ENCODE measurements at regions not wholly inside any gene's neighbourhood (a gene's known extent, or its start where the extent isn't known, plus 50 kb on each side); places are given as distances from the start of the nearest gene placed in this dataset.

- H3K4me1 ChIP-seq = no peaks in the 10 kb centered on the region
- DNase-seq (no peak), ATAC-seq (no peak)
- H3K9me3 ChIP-seq = no peaks in the 10 kb centered on the region
- intact Hi-C loops (cut with DNase I) = no loop called here
- TF ChIP-seq CTCF (IDR thresholded peaks at IDR 0.05) = no peak
- no peaks in the 10 kb centered on the region for H3K36me3 ChIP-seq
- no peak overlapping the region for H3K27ac ChIP-seq
- H3K4me3 ChIP-seq = no peak overlapping the region
- no peaks in the 10 kb centered on the region for H3K27me3 ChIP-seq (ENCODE audit: low read depth)
These were observed 396.4 kb downstream of the INHBA start for GRCh38 chr7:41306486-41306885.

- H3K4me3 ChIP-seq = no peak overlapping the region
- no peaks in the 10 kb centered on the region for H3K9me3 ChIP-seq
- H3K36me3 ChIP-seq = no peaks in the 10 kb centered on the region
- DNase-seq (no peak), ATAC-seq (no peak)
- TF ChIP-seq CTCF (IDR thresholded peaks at IDR 0.05) = no peak
- H3K27ac ChIP-seq = no peak overlapping the region
- H3K27me3 ChIP-seq (ENCODE audit: low read depth) = no peaks in the 10 kb centered on the region
- intact Hi-C loops (cut with DNase I) = no loop called here
- H3K4me1 ChIP-seq = no peaks in the 10 kb centered on the region
These were observed 397.9 kb downstream of the INHBA start for GRCh38 chr7:41305001-41305400.

- Histone ChIP-seq H3K4me3 (no peak overlapping the region), H3K27ac (no peak overlapping the region), H3K36me3 (no peaks in the 10 kb centered on the region), H3K27me3 (ENCODE audit: low read depth) (no peaks in the 10 kb centered on the region), H3K4me1 (no peaks in the 10 kb centered on the region), H3K9me3 (no peaks in the 10 kb centered on the region)
- DNase-seq (no peak), ATAC-seq (no peak)
- intact Hi-C loops (cut with DNase I) = no loop called here
- TF ChIP-seq CTCF (IDR thresholded peaks at IDR 0.05) = no peak
These were observed 399.2 kb downstream of the INHBA start for GRCh38 chr7:41303709-41304108.

- Histone ChIP-seq H3K27ac (no peak overlapping the region), H3K27me3 (ENCODE audit: low read depth) (no peaks in the 10 kb centered on the region), H3K9me3 (no peaks in the 10 kb centered on the region), H3K4me1 (no peaks in the 10 kb centered on the region), H3K4me3 (no peak overlapping the region), H3K36me3 (no peaks in the 10 kb centered on the region)
- DNase-seq (no peak), ATAC-seq (no peak)
- intact Hi-C loops (cut with DNase I) = no loop called here
- no peak for TF ChIP-seq CTCF (IDR thresholded peaks at IDR 0.05)
These were observed 404.5 kb downstream of the INHBA start for GRCh38 chr7:41298409-41298808.

GRCh38 chr7:41297166-41297565, 405.7 kb downstream of the INHBA start:
- Histone ChIP-seq H3K27me3 (ENCODE audit: low read depth) (no peaks in the 10 kb centered on the region), H3K4me3 (no peak overlapping the region), H3K27ac (no peak overlapping the region), H3K4me1 (no peaks in the 10 kb centered on the region), H3K9me3 (no peaks in the 10 kb centered on the region), H3K36me3 (no peaks in the 10 kb centered on the region)
- DNase-seq (no peak), ATAC-seq (no peak)
- intact Hi-C loops (cut with DNase I) = no loop called here
- TF ChIP-seq CTCF (IDR thresholded peaks at IDR 0.05) = no peak

- H3K9me3 ChIP-seq = no peaks in the 10 kb centered on the region
- no peaks in the 10 kb centered on the region for H3K4me1 ChIP-seq
- no peak for DNase-seq
- TF ChIP-seq CTCF (IDR thresholded peaks at IDR 0.05) = no peak
- no peak overlapping the region for H3K4me3 ChIP-seq
- H3K36me3 ChIP-seq = no peaks in the 10 kb centered on the region
- intact Hi-C loops (cut with DNase I) = no loop called here
- no peak for ATAC-seq
- H3K27ac ChIP-seq = no peak overlapping the region
- no peaks in the 10 kb centered on the region for H3K27me3 ChIP-seq (ENCODE audit: low read depth)
These were observed 407.5 kb downstream of the INHBA start for GRCh38 chr7:41295455-41295815.
